Fibroblast of mammary gland (primary cell): ENCODE measurements at regions not wholly inside any gene's neighbourhood (a gene's known extent, or its start where the extent isn't known, plus 50 kb on each side); places are given as distances from the start of the nearest gene placed in this dataset.

Experiments used
- DNase-seq: peaks from one replicate; pipeline ENCODE4 v3.0.0-alpha.2; 2010; ENCODE audit warnings: low read depth
- H3K4me3 ChIP-seq: 2 replicates; pipeline ENCODE4 v1.5.1; 2011; ENCODE audit warnings: low read depth, mild to moderate bottlenecking, low read length, moderate library complexity; ENCODE audit not compliant: control insufficient read depth
- TF ChIP-seq, protein P1 (sequence below): conservative IDR thresholded peaks from 2 replicates; pipeline ENCODE4 v1.5.1; 2011; ENCODE audit warnings: low read depth, low read length, inconsistent platforms; ENCODE audit not compliant: control insufficient read depth, insufficient read depth

GRCh38 chr10:57952741-57953140 lies 315.0 kb downstream of the IPMK start:
- DNase-seq = peak; percentile 45
- TF ChIP-seq, protein P1, sequence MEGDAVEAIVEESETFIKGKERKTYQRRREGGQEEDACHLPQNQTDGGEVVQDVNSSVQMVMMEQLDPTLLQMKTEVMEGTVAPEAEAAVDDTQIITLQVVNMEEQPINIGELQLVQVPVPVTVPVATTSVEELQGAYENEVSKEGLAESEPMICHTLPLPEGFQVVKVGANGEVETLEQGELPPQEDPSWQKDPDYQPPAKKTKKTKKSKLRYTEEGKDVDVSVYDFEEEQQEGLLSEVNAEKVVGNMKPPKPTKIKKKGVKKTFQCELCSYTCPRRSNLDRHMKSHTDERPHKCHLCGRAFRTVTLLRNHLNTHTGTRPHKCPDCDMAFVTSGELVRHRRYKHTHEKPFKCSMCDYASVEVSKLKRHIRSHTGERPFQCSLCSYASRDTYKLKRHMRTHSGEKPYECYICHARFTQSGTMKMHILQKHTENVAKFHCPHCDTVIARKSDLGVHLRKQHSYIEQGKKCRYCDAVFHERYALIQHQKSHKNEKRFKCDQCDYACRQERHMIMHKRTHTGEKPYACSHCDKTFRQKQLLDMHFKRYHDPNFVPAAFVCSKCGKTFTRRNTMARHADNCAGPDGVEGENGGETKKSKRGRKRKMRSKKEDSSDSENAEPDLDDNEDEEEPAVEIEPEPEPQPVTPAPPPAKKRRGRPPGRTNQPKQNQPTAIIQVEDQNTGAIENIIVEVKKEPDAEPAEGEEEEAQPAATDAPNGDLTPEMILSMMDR = no peak
- H3K4me3 ChIP-seq = no peak overlapping the region

- H3K4me3 ChIP-seq = no peak overlapping the region
- TF ChIP-seq, protein P1 = no peak
- no peak for DNase-seq
Measured at GRCh38 chr10:57950442-57950974, 317.2 kb downstream of the IPMK start.

DNA sequence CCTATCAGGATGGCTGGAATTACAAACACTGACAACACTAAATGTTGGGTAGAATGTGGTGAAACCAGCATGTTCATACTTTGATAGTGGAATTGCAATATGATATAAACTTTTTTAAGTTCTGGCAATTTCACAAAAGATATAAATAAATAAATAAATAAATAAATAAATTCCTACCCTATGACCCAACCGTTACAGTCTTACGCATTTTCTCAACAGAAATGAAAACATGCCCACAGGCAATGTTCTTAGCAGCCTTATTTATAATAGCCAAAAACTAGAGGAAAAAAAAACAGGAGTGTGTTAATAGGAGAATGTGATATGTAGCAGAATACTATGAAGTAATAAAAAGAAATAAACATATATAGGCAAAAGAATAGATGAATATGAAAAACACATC lies 318.9 kb downstream of the IPMK start:
- TF ChIP-seq, protein P1 = no peak
- DNase-seq = no peak
- no peak overlapping the region for H3K4me3 ChIP-seq

- no peak overlapping the region for H3K4me3 ChIP-seq
- DNase-seq = no peak
- TF ChIP-seq, protein P1 = no peak
Measured at GRCh38 chr10:57946833-57947232, 320.9 kb downstream of the IPMK start.

- H3K4me3 ChIP-seq = no peak overlapping the region
- TF ChIP-seq, protein P1 = no peak
- DNase-seq = no peak
Measured at GRCh38 chr10:57943701-57944100, 324.0 kb downstream of the IPMK start.

- H3K4me3 ChIP-seq = no peak overlapping the region
- DNase-seq = no peak
- TF ChIP-seq, protein P1 = no peak
Measured at GRCh38 chr10:57925045-57925444, 342.6 kb downstream of the IPMK start.

- no peak for DNase-seq
- TF ChIP-seq, protein P1 = no peak
- H3K4me3 ChIP-seq = no peak overlapping the region
Measured at GRCh38 chr10:57921140-57921539, 346.6 kb downstream of the IPMK start.
